Erythroblast (primary cell): ENCODE measurements at regions not wholly inside any gene's neighbourhood (a gene's known extent, or its start where the extent isn't known, plus 50 kb on each side); places are given as distances from the start of the nearest gene placed in this dataset.

Experiments
- GATA1 ChIP-seq: IDR thresholded peaks from 2 replicates; pipeline ENCODE4 v1.6.1; 2011; ENCODE audit warnings: low read depth, mild to moderate bottlenecking, control low read depth, low read length, moderate library complexity
- POLR2A ChIP-seq: IDR thresholded peaks from 2 replicates; pipeline ENCODE4 v1.6.1; 2011; ENCODE audit warnings: mild to moderate bottlenecking, low read length

DNA sequence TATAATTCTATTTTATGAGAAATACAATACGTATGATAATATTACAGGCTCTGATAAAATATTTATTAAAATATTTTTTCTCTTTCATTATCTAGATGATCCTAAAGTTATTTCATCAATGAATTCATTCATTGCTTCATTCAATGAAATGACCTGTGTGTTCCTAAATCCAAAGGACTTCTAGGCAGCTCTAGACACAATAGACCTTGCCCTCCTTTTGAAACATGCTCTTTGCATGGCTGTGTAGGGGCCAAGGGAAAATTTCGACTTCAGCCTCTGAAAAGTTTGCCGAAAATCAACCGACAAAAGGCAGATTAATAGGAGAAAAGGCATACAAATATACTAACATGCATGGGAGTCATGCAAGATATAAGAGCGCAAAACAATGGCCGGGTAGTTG is 402.0 kb downstream of the ELAVL2 start:
- TF ChIP-seq POLR2A (no peak), GATA1 (no peak)
